PC-3 (cell line): ENCODE measurements at regions not wholly inside any gene's neighbourhood (a gene's known extent, or its start where the extent isn't known, plus 50 kb on each side); places are given as distances from the start of the nearest gene placed in this dataset.

Experiments used
- ATAC-seq: fragments of 200-7000 bp; cut with Tn5 transposase; 2 replicates; pipeline ENCODE4 v1.9.1; 2020; ENCODE audit warnings: mild to moderate bottlenecking, moderate library complexity
- BruUV-seq: library from RNA; stranded (reverse); fragments of 400-500 nt; replicated peaks from 2 replicates; lab custom pipeline; 2021; lab: Mats Ljungman, UMichigan
- CTCF ChIA-PET: fragments of 300-600 bp; sonication (Branson Sonifier 250); formaldehyde crosslinking; loops from one replicate; lab custom pipeline; 2022; ENCODE audit warnings: antibody characterized with exemption; lab: Charles Lee
- POLR2A ChIA-PET: fragments of 300-600 bp; sonication (Branson Sonifier 250); formaldehyde crosslinking; loops from one replicate; lab custom pipeline; 2022; ENCODE audit warnings: antibody characterized with exemption; ENCODE audit not compliant: unreplicated experiment; lab: Charles Lee
- DNase-seq: peaks from one replicate; pipeline ENCODE4 v3.0.0-alpha.2; 2015
- H2AFZ ChIP-seq: fragments of 300-600 bp; sonication (generic); 2 replicates; pipeline ENCODE4 v1.6.0; 2016; ENCODE audit warnings: antibody characterized with exemption, low read length
- H3F3A ChIP-seq: fragments of 300-600 bp; sonication (generic); one replicate; pipeline ENCODE4 v1.6.0; 2017; ENCODE audit warnings: antibody characterized with exemption, low read length, control low read depth, mild to moderate bottlenecking; ENCODE audit not compliant: unreplicated experiment
- H3K27ac ChIP-seq: fragments of 300-600 bp; sonication (generic); 2 replicates; pipeline ENCODE4 v1.5.1; 2016; ENCODE audit warnings: mild to moderate bottlenecking, low read length
- H3K27me3 ChIP-seq: fragments of 300-600 bp; sonication (generic); 2 replicates; pipeline ENCODE4 v1.6.1; 2016; ENCODE audit warnings: low read length, mixed read lengths
- H3K36me3 ChIP-seq: fragments of 300-600 bp; sonication (generic); 2 replicates; pipeline ENCODE4 v1.6.1; 2016; ENCODE audit warnings: low read depth, mixed run types, low read length, mixed read lengths
- H3K4me1 ChIP-seq: fragments of 300-600 bp; sonication (generic); 2 replicates; pipeline ENCODE4 v1.5.1; 2016; ENCODE audit warnings: low read length; ENCODE audit not compliant: insufficient read depth
- H3K4me2 ChIP-seq: fragments of 300-600 bp; sonication (generic); 2 replicates; pipeline ENCODE4 v1.6.0; 2016; ENCODE audit warnings: low read length
- H3K4me3 ChIP-seq: fragments of 300-600 bp; sonication (generic); 2 replicates; pipeline ENCODE4 v1.5.1; 2016; ENCODE audit warnings: mild to moderate bottlenecking, low read length, mixed read lengths
- H3K79me2 ChIP-seq: fragments of 300-600 bp; sonication (generic); 2 replicates; pipeline ENCODE4 v1.6.1; 2017; ENCODE audit warnings: low read length, mixed read lengths
- H3K9ac ChIP-seq: fragments of 300-600 bp; sonication (generic); 2 replicates; pipeline ENCODE4 v1.6.0; 2016; ENCODE audit warnings: mild to moderate bottlenecking, low read length
- H3K9me2 ChIP-seq: fragments of 300-600 bp; sonication (generic); replicated peaks from 2 replicates; pipeline ENCODE4 v1.6.1; 2016; ENCODE audit warnings: mixed run types, low read length, mixed read lengths
- H3K9me3 ChIP-seq: fragments of 300-600 bp; sonication (generic); 2 replicates; pipeline ENCODE4 v1.6.1; 2016; ENCODE audit warnings: low read length, mixed read lengths
- H4K20me1 ChIP-seq: fragments of 300-600 bp; sonication (generic); 2 replicates; pipeline ENCODE4 v1.6.1; 2016; ENCODE audit warnings: low read length, mixed read lengths
- EZH2 ChIP-seq: fragments of 300-600 bp; sonication (generic); IDR thresholded peaks from one replicate; pipeline ENCODE4 v1.6.1; 2017; ENCODE audit warnings: antibody characterized with exemption, mild to moderate bottlenecking, low read length; ENCODE audit not compliant: unreplicated experiment
- EZH2phosphoT487 ChIP-seq: fragments of 300-600 bp; sonication (generic); IDR thresholded peaks from 2 replicates; pipeline ENCODE4 v1.6.1; 2018; ENCODE audit warnings: mild to moderate bottlenecking, antibody characterized with exemption, low read length, borderline replicate concordance
- intact Hi-C: fragments of 100-400 bp; cut with micrococcal nuclease; formaldehyde crosslinking; loops from 2 replicates; pipeline ENCODE4 v1.9.0; 2023
- TF ChIP-seq, protein P1 (sequence below): fragments of 300-600 bp; sonication (generic); conservative IDR thresholded peaks from 2 replicates; pipeline ENCODE4 v1.5.1; 2017; ENCODE audit warnings: antibody characterized with exemption, low read depth, mild to moderate bottlenecking, low read length

DNA sequence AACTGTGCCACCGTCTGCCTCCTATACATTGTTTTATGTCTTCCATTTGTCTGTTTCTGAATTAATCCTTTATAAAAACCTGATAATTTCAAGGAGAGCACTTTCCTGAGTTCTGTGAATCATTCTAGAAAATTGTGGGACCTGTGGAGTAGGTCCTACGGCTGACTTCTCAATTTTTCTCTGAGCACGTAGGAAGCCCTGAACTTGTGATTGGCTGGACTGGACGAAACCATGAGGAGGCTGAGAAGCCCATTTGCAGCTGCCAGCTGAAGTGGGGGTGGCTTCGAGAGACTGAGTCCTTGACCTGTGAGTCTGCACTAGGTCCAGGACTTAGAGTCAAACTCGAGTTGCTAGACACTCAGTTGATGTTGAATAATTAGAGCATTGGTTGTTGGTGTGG is 277.1 kb upstream of the NCAM2 start:
- no TSS peak for BruUV-seq
- CTCF ChIA-PET: no interaction called here
- peak overlapping the region; percentile 18; the same call in 1 of the 2 replicates for H2AFZ ChIP-seq

DNA sequence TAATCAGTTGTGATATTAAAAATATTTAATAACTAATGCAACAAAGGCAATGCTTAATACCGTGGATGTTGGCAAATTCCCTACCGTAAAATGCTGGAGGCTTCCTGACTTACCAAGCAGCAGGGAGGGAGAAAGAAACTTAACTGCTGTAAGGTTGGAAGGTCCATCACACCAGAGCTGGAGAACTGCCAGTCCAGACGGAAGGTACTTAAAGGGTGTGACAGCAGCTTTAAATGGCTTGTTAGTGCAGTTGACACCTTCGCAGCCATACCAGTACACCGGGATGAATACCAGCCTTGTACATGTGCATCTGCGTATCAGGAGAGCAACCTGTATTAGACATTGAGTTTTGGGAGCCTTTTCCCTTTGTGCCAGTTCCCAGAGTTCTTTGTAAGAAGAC is 269.5 kb upstream of the NCAM2 start:
- H3K9me3 ChIP-seq: 0 out of 2 replicates have a peak, but pooled peaks cover 4% of the 10 kb centered on the region
- no peaks in the 10 kb centered on the region for H3K4me1 ChIP-seq
- CTCF ChIA-PET: no interaction called here
- H3K36me3 ChIP-seq: no peaks in the 10 kb centered on the region
- TF ChIP-seq, protein P1, sequence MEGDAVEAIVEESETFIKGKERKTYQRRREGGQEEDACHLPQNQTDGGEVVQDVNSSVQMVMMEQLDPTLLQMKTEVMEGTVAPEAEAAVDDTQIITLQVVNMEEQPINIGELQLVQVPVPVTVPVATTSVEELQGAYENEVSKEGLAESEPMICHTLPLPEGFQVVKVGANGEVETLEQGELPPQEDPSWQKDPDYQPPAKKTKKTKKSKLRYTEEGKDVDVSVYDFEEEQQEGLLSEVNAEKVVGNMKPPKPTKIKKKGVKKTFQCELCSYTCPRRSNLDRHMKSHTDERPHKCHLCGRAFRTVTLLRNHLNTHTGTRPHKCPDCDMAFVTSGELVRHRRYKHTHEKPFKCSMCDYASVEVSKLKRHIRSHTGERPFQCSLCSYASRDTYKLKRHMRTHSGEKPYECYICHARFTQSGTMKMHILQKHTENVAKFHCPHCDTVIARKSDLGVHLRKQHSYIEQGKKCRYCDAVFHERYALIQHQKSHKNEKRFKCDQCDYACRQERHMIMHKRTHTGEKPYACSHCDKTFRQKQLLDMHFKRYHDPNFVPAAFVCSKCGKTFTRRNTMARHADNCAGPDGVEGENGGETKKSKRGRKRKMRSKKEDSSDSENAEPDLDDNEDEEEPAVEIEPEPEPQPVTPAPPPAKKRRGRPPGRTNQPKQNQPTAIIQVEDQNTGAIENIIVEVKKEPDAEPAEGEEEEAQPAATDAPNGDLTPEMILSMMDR: no peak
- TF ChIP-seq EZH2phosphoT487 (no peak), EZH2 (no peak)
- no peak overlapping the region for H3K9ac ChIP-seq
- no peak overlapping the region for H2AFZ ChIP-seq
- H3K9me2 ChIP-seq: no peaks in the 10 kb centered on the region
- no peaks in the 10 kb centered on the region for H3F3A ChIP-seq
- no peak overlapping the region for H3K4me2 ChIP-seq
- H4K20me1 ChIP-seq: no peaks in the 10 kb centered on the region
- no peaks in the 10 kb centered on the region for H3K79me2 ChIP-seq
- POLR2A ChIA-PET: no interaction called here
- BruUV-seq: no TSS peak
- H3K27ac ChIP-seq: no peak overlapping the region
- intact Hi-C loops: no loop called here
- H3K4me3 ChIP-seq: no peak overlapping the region
- DNase-seq (no peak), ATAC-seq (no peak)
- no peaks in the 10 kb centered on the region for H3K27me3 ChIP-seq

More for the DNA sequence above, 277.1 kb upstream of the NCAM2 start:
- H3K27me3 ChIP-seq: no peaks in the 10 kb centered on the region
- no peaks in the 10 kb centered on the region for H3K36me3 ChIP-seq
- intact Hi-C loops: no loop called here
- POLR2A ChIA-PET: no interaction called here
- H3F3A ChIP-seq: no peaks in the 10 kb centered on the region
- H3K9me2 ChIP-seq: no peaks in the 10 kb centered on the region
- 0 out of 2 replicates have a peak overlapping the region, but pooled peaks have one; percentile 16 for H3K27ac ChIP-seq
- H3K79me2 ChIP-seq: no peaks in the 10 kb centered on the region
- H4K20me1 ChIP-seq: no peaks in the 10 kb centered on the region
- H3K9me3 ChIP-seq: 0 out of 2 replicates have a peak, but pooled peaks cover 4% of the 10 kb centered on the region
- H3K4me1 ChIP-seq: peaks cover 11% of the 10 kb centered on the region; the same call in 1 of the 2 replicates
- ATAC-seq: no peak
- no peak overlapping the region for H3K4me2 ChIP-seq
- TF ChIP-seq EZH2 (no peak), EZH2phosphoT487 (no peak)
- TF ChIP-seq, protein P1: no peak
- no peak for DNase-seq
- H3K4me3 ChIP-seq: no peak overlapping the region
- H3K9ac ChIP-seq: no peak overlapping the region

DNA sequence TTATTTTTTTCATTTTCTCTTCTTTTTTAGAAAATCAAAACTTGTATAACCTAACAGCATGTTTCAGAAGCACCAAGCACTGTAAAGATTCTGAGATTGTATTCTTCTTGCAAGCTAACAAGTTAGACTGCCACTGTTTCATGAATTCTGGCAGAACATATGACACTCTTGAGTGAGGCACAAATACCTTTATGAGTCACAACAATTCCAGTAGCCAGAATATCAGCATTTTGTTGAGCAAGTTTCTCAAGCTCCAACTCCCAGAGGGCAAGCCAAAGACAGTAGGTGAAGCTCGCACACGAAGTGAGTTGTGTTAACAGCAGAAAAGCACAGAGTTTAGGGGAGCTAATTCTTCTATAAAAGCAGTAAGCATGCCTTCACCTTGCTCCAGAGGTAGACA is 268.8 kb upstream of the NCAM2 start:
- H3K9ac ChIP-seq: no peak overlapping the region
- H3F3A ChIP-seq: no peaks in the 10 kb centered on the region
- intact Hi-C loops: no loop called here
- no TSS peak for BruUV-seq
- H3K4me2 ChIP-seq: no peak overlapping the region
- no peaks in the 10 kb centered on the region for H3K27me3 ChIP-seq
- H4K20me1 ChIP-seq: no peaks in the 10 kb centered on the region
- no peak overlapping the region for H3K4me3 ChIP-seq
- H2AFZ ChIP-seq: no peak overlapping the region
- ATAC-seq (peak; percentile 29; the same call in 1 of the 2 replicates), DNase-seq (peak; percentile 43)
- no peaks in the 10 kb centered on the region for H3K36me3 ChIP-seq
- H3K9me3 ChIP-seq: 0 out of 2 replicates have a peak, but pooled peaks cover 4% of the 10 kb centered on the region
- no peak overlapping the region for H3K27ac ChIP-seq
- no peak for TF ChIP-seq EZH2
- TF ChIP-seq, protein P1: no peak
- TF ChIP-seq EZH2phosphoT487: no peak
- ChIA-PET CTCF (no interaction called here), POLR2A (no interaction called here)
- no peaks in the 10 kb centered on the region for H3K9me2 ChIP-seq
- no peaks in the 10 kb centered on the region for H3K4me1 ChIP-seq
- H3K79me2 ChIP-seq: no peaks in the 10 kb centered on the region
